GM19324 (cell line): ENCODE measurements at regions not wholly inside any gene's neighbourhood (a gene's known extent, or its start where the extent isn't known, plus 50 kb on each side); places are given as distances from the start of the nearest gene placed in this dataset.

Experiments used
- ATAC-seq: cut with Tn5 transposase; IDR thresholded peaks from one replicate; pipeline ENCODE4 v1.9.1; 2021; ENCODE audit warnings: mild to moderate bottlenecking, moderate library complexity; ENCODE audit not compliant: unreplicated experiment, low FRiP score

GRCh38 chr7:49341849-49342248, 417.5 kb downstream of the CDC14C start:
- no peak for ATAC-seq

GRCh38 chr7:49344556-49344955, 420.2 kb downstream of the CDC14C start:
- no peak for ATAC-seq

- ATAC-seq, result no peak
Observed at GRCh38 chr7:49346195-49346899, 422.0 kb downstream of the CDC14C start.

- no peak for ATAC-seq
Observed at GRCh38 chr7:49367072-49367471, 406.4 kb upstream of the VWC2 start.

- ATAC-seq, result no peak
Observed at GRCh38 chr7:49371771-49372170, 401.7 kb upstream of the VWC2 start.

- no peak for ATAC-seq
Observed at GRCh38 chr7:49376817-49377375, 396.5 kb upstream of the VWC2 start.

GRCh38 chr7:49386792-49387191, 386.6 kb upstream of the VWC2 start:
- no peak for ATAC-seq

GRCh38 chr7:49389871-49390479, 383.5 kb upstream of the VWC2 start:
- no peak for ATAC-seq

GRCh38 chr7:49396229-49396628, 377.2 kb upstream of the VWC2 start:
- ATAC-seq, result no peak

GRCh38 chr7:49397750-49398149, 375.7 kb upstream of the VWC2 start:
- ATAC-seq, result no peak

GRCh38 chr7:49398236-49398635, 375.2 kb upstream of the VWC2 start:
- ATAC-seq, result no peak

- no peak for ATAC-seq
Observed at GRCh38 chr7:49398746-49399145, 374.7 kb upstream of the VWC2 start.

GRCh38 chr7:49400891-49401550, 372.4 kb upstream of the VWC2 start:
- no peak for ATAC-seq

- no peak for ATAC-seq
Observed at GRCh38 chr7:49403844-49404243, 369.6 kb upstream of the VWC2 start.

GRCh38 chr7:49407205-49407604, 366.2 kb upstream of the VWC2 start:
- ATAC-seq, result no peak

GRCh38 chr7:49417034-49417433, 356.4 kb upstream of the VWC2 start:
- no peak for ATAC-seq

- ATAC-seq, result no peak
Observed at GRCh38 chr7:49418963-49419362, 354.5 kb upstream of the VWC2 start.

GRCh38 chr7:49422564-49422963, 350.9 kb upstream of the VWC2 start:
- ATAC-seq, result no peak

- no peak for ATAC-seq
Observed at GRCh38 chr7:49424109-49424508, 349.3 kb upstream of the VWC2 start.

- no peak for ATAC-seq
Observed at GRCh38 chr7:49425277-49425818, 348.1 kb upstream of the VWC2 start.

GRCh38 chr7:49432254-49432653, 341.2 kb upstream of the VWC2 start:
- no peak for ATAC-seq
